ENCODE measurements at regions not wholly inside any gene's neighbourhood (a gene's known extent, or its start where the extent isn't known, plus 50 kb on each side); places are given as distances from the start of the nearest gene placed in this dataset.
A peak's percentile ranks its signal among the peaks of the same experiment; 100 is the strongest.

GRCh38 chr2:66127061-66127460 lies 307.9 kb upstream of the MEIS1 start:
- H3K9me3 ChIP-seq = no peaks in the 10 kb centered on the region
- H3K27ac ChIP-seq = no peak overlapping the region
- peak; percentile 64 for DNase-seq
- H3K4me1 ChIP-seq = no peaks in the 10 kb centered on the region
- intact Hi-C loops (cut with DNase I; ENCODE audit: low total_unique reads) = no loop called here
- TF ChIP-seq POLR2A (IDR thresholded peaks at IDR 0.05) = no peak
- TF ChIP-seq CTCF (IDR thresholded peaks at IDR 0.05) = no peak
- no peaks in the 10 kb centered on the region for H3K36me3 ChIP-seq (ENCODE audit: low read depth, missing control alignments)
- H3K27me3 ChIP-seq = no peaks in the 10 kb centered on the region
- H3K4me3 ChIP-seq = no peak overlapping the region
- WGBS, 2 donors = 46 to 60% methylated on average over 5 of the region's 5 CpGs

- no peak overlapping the region for H3K27ac ChIP-seq
- intact Hi-C loops (cut with DNase I; ENCODE audit: low total_unique reads) = no loop called here
- no peaks in the 10 kb centered on the region for H3K9me3 ChIP-seq
- H3K36me3 ChIP-seq (ENCODE audit: low read depth, missing control alignments) = no peaks in the 10 kb centered on the region
- no peak for DNase-seq
- H3K4me3 ChIP-seq = no peak overlapping the region
- H3K4me1 ChIP-seq = no peaks in the 10 kb centered on the region
- TF ChIP-seq CTCF (IDR thresholded peaks at IDR 0.05) = no peak
- no peak for TF ChIP-seq POLR2A (IDR thresholded peaks at IDR 0.05)
- 85 to 88% methylated on average over 5 of the region's 5 CpGs for WGBS, 2 donors
- H3K27me3 ChIP-seq = no peaks in the 10 kb centered on the region
These were observed 309.0 kb upstream of the MEIS1 start for GRCh38 chr2:66125951-66126350.

GRCh38 chr2:66122516-66122915 lies 312.4 kb upstream of the MEIS1 start:
- Histone ChIP-seq H3K9me3 (no peaks in the 10 kb centered on the region), H3K4me1 (no peaks in the 10 kb centered on the region), H3K36me3 (ENCODE audit: low read depth, missing control alignments) (no peaks in the 10 kb centered on the region), H3K27ac (no peak overlapping the region), H3K27me3 (no peaks in the 10 kb centered on the region), H3K4me3 (no peak overlapping the region)
- TF ChIP-seq CTCF (IDR thresholded peaks at IDR 0.05) = no peak
- no peak for TF ChIP-seq POLR2A (IDR thresholded peaks at IDR 0.05)
- WGBS, 2 donors = 27 to 48% methylated on average over 2 of the region's 2 CpGs
- peak; percentile 46 for DNase-seq
- intact Hi-C loops (cut with DNase I; ENCODE audit: low total_unique reads) = no loop called here

- 74% methylated on average over 3 of the region's 3 CpGs for WGBS, 2 donors
- intact Hi-C loops (cut with DNase I; ENCODE audit: low total_unique reads) = no loop called here
- Histone ChIP-seq H3K4me1 (no peaks in the 10 kb centered on the region), H3K27me3 (no peaks in the 10 kb centered on the region), H3K4me3 (no peak overlapping the region), H3K36me3 (ENCODE audit: low read depth, missing control alignments) (no peaks in the 10 kb centered on the region), H3K9me3 (no peaks in the 10 kb centered on the region), H3K27ac (no peak overlapping the region)
- TF ChIP-seq CTCF (IDR thresholded peaks at IDR 0.05) (no peak), POLR2A (IDR thresholded peaks at IDR 0.05) (no peak)
- DNase-seq = no peak
These were observed 313.0 kb upstream of the MEIS1 start for GRCh38 chr2:66121946-66122345.

- H3K4me1 ChIP-seq = no peaks in the 10 kb centered on the region
- no peaks in the 10 kb centered on the region for H3K9me3 ChIP-seq
- H3K4me3 ChIP-seq = no peak overlapping the region
- TF ChIP-seq CTCF (IDR thresholded peaks at IDR 0.05) (no peak), POLR2A (IDR thresholded peaks at IDR 0.05) (no peak)
- H3K27ac ChIP-seq = no peak overlapping the region
- intact Hi-C loops (cut with DNase I; ENCODE audit: low total_unique reads) = no loop called here
- no peaks in the 10 kb centered on the region for H3K27me3 ChIP-seq
- DNase-seq = no peak
- no peaks in the 10 kb centered on the region for H3K36me3 ChIP-seq (ENCODE audit: low read depth, missing control alignments)
- 90 to 98% methylated on average over 2 of the region's 2 CpGs for WGBS, 2 donors
These were observed 320.8 kb upstream of the MEIS1 start for GRCh38 chr2:66113988-66114625.
